ENCODE measurements at regions not wholly inside any gene's neighbourhood (a gene's known extent, or its start where the extent isn't known, plus 50 kb on each side); places are given as distances from the start of the nearest gene placed in this dataset.

DNA sequence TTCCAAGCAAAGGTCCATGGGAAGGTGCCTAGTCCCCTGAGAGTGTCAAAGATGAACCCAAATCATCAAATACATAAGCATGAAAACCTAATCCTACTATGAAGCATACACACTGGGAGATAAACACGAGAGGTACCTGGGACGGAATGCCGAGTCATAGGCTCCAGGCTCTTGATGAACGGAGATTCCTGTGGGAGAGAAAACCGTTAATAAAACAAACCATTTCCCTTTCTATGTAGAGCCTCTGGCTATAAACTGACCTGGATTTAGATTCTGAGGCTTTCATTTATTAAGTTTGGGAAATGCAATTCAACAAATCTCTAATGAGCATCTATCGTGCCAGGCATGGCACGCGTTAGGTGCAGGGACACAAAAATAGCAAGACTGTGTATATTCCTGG, 206.4 kb upstream of the IL12B start:
- 90% methylated on average over 8 of the region's 8 CpGs for whole genome bisulfite sequencing
- H3K27me3 ChIP-seq (ENCODE audit: control insufficient read depth in 4 of 4, insufficient read depth in 4 of 4, low read length in 3 of 4), result peaks cover 0 to 2% (median 0%) of the 10 kb centered on the region in 4 donors
- DNase-seq (ENCODE audit: low spot score), result no peak
- H3K9ac ChIP-seq (ENCODE audit: low read depth in 1 of 2, low read length in 2 of 2), result no peak overlapping the region
- H3K27ac ChIP-seq (ENCODE audit: low read depth in 1 of 2, low read length in 2 of 2), result no peak overlapping the region
- H3K9me3 ChIP-seq (ENCODE audit: control insufficient read depth in 4 of 4, low read length in 3 of 4), result no peaks in the 10 kb centered on the region
- no peaks in the 10 kb centered on the region for H3K36me3 ChIP-seq (ENCODE audit: control insufficient read depth in 4 of 4, insufficient read depth in 3 of 4, low read depth in 1 of 4, low read length in 3 of 4)
- TF ChIP-seq, protein P1, sequence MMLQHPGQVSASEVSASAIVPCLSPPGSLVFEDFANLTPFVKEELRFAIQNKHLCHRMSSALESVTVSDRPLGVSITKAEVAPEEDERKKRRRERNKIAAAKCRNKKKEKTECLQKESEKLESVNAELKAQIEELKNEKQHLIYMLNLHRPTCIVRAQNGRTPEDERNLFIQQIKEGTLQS (IDR thresholded peaks at IDR 0.05), result no peak
- no peak for TF ChIP-seq RAD21 (IDR thresholded peaks at IDR 0.05)
- no peak for TF ChIP-seq FOXA1 (IDR thresholded peaks at IDR 0.05)
- TF ChIP-seq, protein P2, sequence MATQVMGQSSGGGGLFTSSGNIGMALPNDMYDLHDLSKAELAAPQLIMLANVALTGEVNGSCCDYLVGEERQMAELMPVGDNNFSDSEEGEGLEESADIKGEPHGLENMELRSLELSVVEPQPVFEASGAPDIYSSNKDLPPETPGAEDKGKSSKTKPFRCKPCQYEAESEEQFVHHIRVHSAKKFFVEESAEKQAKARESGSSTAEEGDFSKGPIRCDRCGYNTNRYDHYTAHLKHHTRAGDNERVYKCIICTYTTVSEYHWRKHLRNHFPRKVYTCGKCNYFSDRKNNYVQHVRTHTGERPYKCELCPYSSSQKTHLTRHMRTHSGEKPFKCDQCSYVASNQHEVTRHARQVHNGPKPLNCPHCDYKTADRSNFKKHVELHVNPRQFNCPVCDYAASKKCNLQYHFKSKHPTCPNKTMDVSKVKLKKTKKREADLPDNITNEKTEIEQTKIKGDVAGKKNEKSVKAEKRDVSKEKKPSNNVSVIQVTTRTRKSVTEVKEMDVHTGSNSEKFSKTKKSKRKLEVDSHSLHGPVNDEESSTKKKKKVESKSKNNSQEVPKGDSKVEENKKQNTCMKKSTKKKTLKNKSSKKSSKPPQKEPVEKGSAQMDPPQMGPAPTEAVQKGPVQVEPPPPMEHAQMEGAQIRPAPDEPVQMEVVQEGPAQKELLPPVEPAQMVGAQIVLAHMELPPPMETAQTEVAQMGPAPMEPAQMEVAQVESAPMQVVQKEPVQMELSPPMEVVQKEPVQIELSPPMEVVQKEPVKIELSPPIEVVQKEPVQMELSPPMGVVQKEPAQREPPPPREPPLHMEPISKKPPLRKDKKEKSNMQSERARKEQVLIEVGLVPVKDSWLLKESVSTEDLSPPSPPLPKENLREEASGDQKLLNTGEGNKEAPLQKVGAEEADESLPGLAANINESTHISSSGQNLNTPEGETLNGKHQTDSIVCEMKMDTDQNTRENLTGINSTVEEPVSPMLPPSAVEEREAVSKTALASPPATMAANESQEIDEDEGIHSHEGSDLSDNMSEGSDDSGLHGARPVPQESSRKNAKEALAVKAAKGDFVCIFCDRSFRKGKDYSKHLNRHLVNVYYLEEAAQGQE (IDR thresholded peaks at IDR 0.05), result no peak
- TF ChIP-seq EGR1 (IDR thresholded peaks at IDR 0.05; ENCODE audit: low read depth in 2 of 2), result no peak
- TF ChIP-seq NR2F2 (IDR thresholded peaks at IDR 0.05), result no peak
- TF ChIP-seq JUND (IDR thresholded peaks at IDR 0.05), result no peak
- TF ChIP-seq RXRA (IDR thresholded peaks at IDR 0.05), result no peak
- TF ChIP-seq, protein P3, sequence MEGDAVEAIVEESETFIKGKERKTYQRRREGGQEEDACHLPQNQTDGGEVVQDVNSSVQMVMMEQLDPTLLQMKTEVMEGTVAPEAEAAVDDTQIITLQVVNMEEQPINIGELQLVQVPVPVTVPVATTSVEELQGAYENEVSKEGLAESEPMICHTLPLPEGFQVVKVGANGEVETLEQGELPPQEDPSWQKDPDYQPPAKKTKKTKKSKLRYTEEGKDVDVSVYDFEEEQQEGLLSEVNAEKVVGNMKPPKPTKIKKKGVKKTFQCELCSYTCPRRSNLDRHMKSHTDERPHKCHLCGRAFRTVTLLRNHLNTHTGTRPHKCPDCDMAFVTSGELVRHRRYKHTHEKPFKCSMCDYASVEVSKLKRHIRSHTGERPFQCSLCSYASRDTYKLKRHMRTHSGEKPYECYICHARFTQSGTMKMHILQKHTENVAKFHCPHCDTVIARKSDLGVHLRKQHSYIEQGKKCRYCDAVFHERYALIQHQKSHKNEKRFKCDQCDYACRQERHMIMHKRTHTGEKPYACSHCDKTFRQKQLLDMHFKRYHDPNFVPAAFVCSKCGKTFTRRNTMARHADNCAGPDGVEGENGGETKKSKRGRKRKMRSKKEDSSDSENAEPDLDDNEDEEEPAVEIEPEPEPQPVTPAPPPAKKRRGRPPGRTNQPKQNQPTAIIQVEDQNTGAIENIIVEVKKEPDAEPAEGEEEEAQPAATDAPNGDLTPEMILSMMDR (IDR thresholded peaks at IDR 0.05; ENCODE audit: low read depth, low read length, missing input control), result no peak
- TF ChIP-seq, protein P4, sequence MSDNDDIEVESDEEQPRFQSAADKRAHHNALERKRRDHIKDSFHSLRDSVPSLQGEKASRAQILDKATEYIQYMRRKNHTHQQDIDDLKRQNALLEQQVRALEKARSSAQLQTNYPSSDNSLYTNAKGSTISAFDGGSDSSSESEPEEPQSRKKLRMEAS (IDR thresholded peaks at IDR 0.05), result no peak
- no peak for TF ChIP-seq GABPA (IDR thresholded peaks at IDR 0.05 in 1 of 2, conservative IDR thresholded peaks at IDR 0.05 in 1 of 2)
- TF ChIP-seq TAF1 (conservative IDR thresholded peaks at IDR 0.05), result no peak
- TF ChIP-seq HNF4A (conservative IDR thresholded peaks at IDR 0.05), result no peak
- no peak for TF ChIP-seq YY1 (IDR thresholded peaks at IDR 0.05)
- TF ChIP-seq, protein P5, sequence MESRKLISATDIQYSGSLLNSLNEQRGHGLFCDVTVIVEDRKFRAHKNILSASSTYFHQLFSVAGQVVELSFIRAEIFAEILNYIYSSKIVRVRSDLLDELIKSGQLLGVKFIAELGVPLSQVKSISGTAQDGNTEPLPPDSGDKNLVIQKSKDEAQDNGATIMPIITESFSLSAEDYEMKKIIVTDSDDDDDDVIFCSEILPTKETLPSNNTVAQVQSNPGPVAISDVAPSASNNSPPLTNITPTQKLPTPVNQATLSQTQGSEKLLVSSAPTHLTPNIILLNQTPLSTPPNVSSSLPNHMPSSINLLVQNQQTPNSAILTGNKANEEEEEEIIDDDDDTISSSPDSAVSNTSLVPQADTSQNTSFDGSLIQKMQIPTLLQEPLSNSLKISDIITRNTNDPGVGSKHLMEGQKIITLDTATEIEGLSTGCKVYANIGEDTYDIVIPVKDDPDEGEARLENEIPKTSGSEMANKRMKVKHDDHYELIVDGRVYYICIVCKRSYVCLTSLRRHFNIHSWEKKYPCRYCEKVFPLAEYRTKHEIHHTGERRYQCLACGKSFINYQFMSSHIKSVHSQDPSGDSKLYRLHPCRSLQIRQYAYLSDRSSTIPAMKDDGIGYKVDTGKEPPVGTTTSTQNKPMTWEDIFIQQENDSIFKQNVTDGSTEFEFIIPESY (IDR thresholded peaks at IDR 0.05), result no peak
- no peak for TF ChIP-seq FOXA2 (IDR thresholded peaks at IDR 0.05)
- no peak for TF ChIP-seq HNF4G (IDR thresholded peaks at IDR 0.05)
- TF ChIP-seq SP1 (IDR thresholded peaks at IDR 0.05), result no peak
- H3K4me3 ChIP-seq (ENCODE audit: low read depth in 1 of 3, low read length in 3 of 3), result no peak overlapping the region
- H3K4me1 ChIP-seq (ENCODE audit: control insufficient read depth in 4 of 4, insufficient read depth in 4 of 4, low read length in 3 of 4), result no peaks in the 10 kb centered on the region
